HepG2 (cell line): ENCODE measurements at regions not wholly inside any gene's neighbourhood (a gene's known extent, or its start where the extent isn't known, plus 50 kb on each side); places are given as distances from the start of the nearest gene placed in this dataset.

Source experiments
- ATAC-seq: fragments of 200-7000 bp; cut with Tn5 transposase; 3 replicates; pipeline ENCODE4 v1.9.1; 2020; ENCODE audit warnings: mild to moderate bottlenecking, moderate library complexity
- BruUV-seq: library from RNA; stranded (reverse); fragments of 400-500 nt; replicated peaks from 2 replicates; lab custom pipeline; 2021; lab: Mats Ljungman, UMichigan
- CTCF ChIA-PET: fragments of 300-600 bp; formaldehyde crosslinking; extraction: SDS; loops from one replicate; lab custom pipeline; 2021; ENCODE audit warnings: low total read pairs, inconsistent platforms, low intra/inter-chr PET ratio; lab: Yijun Ruan, JAX
- POLR2A ChIA-PET: fragments of 350-600 bp; sonication (Branson Sonifier 250); formaldehyde crosslinking; loops from one replicate; lab custom pipeline; 2020; ENCODE audit warnings: antibody characterized with exemption, inconsistent platforms; lab: Yijun Ruan, JAX
- DNase-seq: peaks from one replicate; pipeline ENCODE4 v3.0.0-alpha.2; 2015; ENCODE audit warnings: low spot score
- FAIRE-seq: peaks from 3 replicates; lab custom pipeline; 2011; peaks lifted over from hg19 to GRCh38; lab: Jason Lieb, UNC
- H2AFZ ChIP-seq: one replicate; pipeline ENCODE4 v1.6.1; 2011; ENCODE audit warnings: low read length, inconsistent platforms
- H3K27ac ChIP-seq: fragments of 300-600 bp; 3 replicates; pipeline ENCODE4 v1.8.0; 2011; ENCODE audit warnings: mixed run types, mild to moderate bottlenecking, mixed read lengths, low read length, inconsistent platforms; ENCODE audit not compliant: insufficient read depth; ENCODE audit errors: extremely low read length
- H3K27me3 ChIP-seq, 2 experiments: fragments of 200-600 bp in 1 of 2; 2 replicates in 1 of 2; 3 replicates in 1 of 2; pipeline versions ENCODE4 v1.6.0 to v1.8.0; 2011; ENCODE audit warnings: low read length in 2 of 2, mild to moderate bottlenecking in 2 of 2, moderate library complexity in 2 of 2, inconsistent platforms in 1 of 2; ENCODE audit not compliant: insufficient read depth in 2 of 2, control insufficient read depth in 1 of 2
- H3K36me3 ChIP-seq, 2 experiments: fragments of 200-600 bp in 1 of 2; replicated peaks in 1 of 2; 2 replicates in 1 of 2; 3 replicates in 1 of 2; pipeline versions ENCODE4 v1.5.1 to v1.8.0; 2011; ENCODE audit warnings: low read length in 2 of 2, inconsistent platforms in 1 of 2; ENCODE audit not compliant: insufficient read depth in 2 of 2, control insufficient read depth in 1 of 2
- H3K4me1 ChIP-seq: 2 replicates; pipeline ENCODE4 v1.5.1; 2012; ENCODE audit warnings: low read length, inconsistent platforms; ENCODE audit not compliant: insufficient read depth
- H3K4me2 ChIP-seq: 2 replicates; pipeline ENCODE4 v1.6.0; 2011; ENCODE audit warnings: low read depth, low read length, inconsistent platforms
- H3K4me3 ChIP-seq, 3 experiments: fragments of 200-600 bp in 1 of 3; sonication (generic), shearing (Covaris generic) in 1 of 3; replicated peaks in 1 of 3; 2 replicates each; pipeline ENCODE4 v1.5.1; 2011 to 2016; ENCODE audit warnings: low read length in 3 of 3, inconsistent platforms in 2 of 3, low read depth in 2 of 3, mild to moderate bottlenecking in 2 of 3, control low read depth in 1 of 3, mixed read lengths in 1 of 3; ENCODE audit not compliant: insufficient read depth in 1 of 3
- H3K79me2 ChIP-seq: one replicate; pipeline ENCODE4 v1.6.1; 2011; ENCODE audit warnings: low read length, inconsistent platforms; ENCODE audit not compliant: insufficient read depth
- H3K9ac ChIP-seq: 2 replicates; pipeline ENCODE4 v1.6.0; 2011; ENCODE audit warnings: mild to moderate bottlenecking, low read depth, low read length, inconsistent platforms; ENCODE audit not compliant: insufficient read depth
- H3K9me3 ChIP-seq: 2 replicates; pipeline ENCODE4 v1.5.1; 2012; ENCODE audit warnings: mild to moderate bottlenecking, low read length
- H4K20me1 ChIP-seq: 2 replicates; pipeline ENCODE4 v1.6.0; 2011; ENCODE audit warnings: inconsistent platforms, mild to moderate bottlenecking, low read length, moderate library complexity; ENCODE audit not compliant: insufficient read depth
- TEAD2 ChIP-seq: sonication (generic); formaldehyde crosslinking; IDR thresholded peaks from 2 replicates; pipeline ENCODE4 v1.9.0; 2021; ENCODE audit warnings: missing genetic modification reagents
- ZNF232 ChIP-seq: sonication (generic); formaldehyde crosslinking; IDR thresholded peaks from 2 replicates; pipeline ENCODE4 v1.4.0; 2020; ENCODE audit warnings: missing genetic modification reagents, borderline replicate concordance
- ZNF629 ChIP-seq: sonication (generic); formaldehyde crosslinking; conservative IDR thresholded peaks from 2 replicates; pipeline ENCODE4 v1.5.0; 2020; ENCODE audit warnings: missing genetic modification reagents
- ZNF790 ChIP-seq: sonication (generic); formaldehyde crosslinking; IDR thresholded peaks from 2 replicates; pipeline ENCODE4 v1.8.0; 2022; ENCODE audit warnings: missing genetic modification reagents, mild to moderate bottlenecking, borderline replicate concordance
- ZSCAN22 ChIP-seq: sonication (generic); formaldehyde crosslinking; IDR thresholded peaks from 2 replicates; pipeline ENCODE4 v1.4.0; 2020; ENCODE audit warnings: mild to moderate bottlenecking, missing genetic modification reagents
- WGBS: methylation state at CpG from one replicate; pipeline ENCODE4 v1.1.6; 2017; ENCODE audit warnings: low lambda C conversion rate; 5-methylcytosine and 5-hydroxymethylcytosine counted together
- in situ Hi-C: cut with HindIII; loops from 2 replicates; pipeline ENCODE4 v1.10.0; 2017; ENCODE audit warnings: low pct_unique_long_range_greater_than_20kb; ENCODE audit not compliant: extremely low pct_ligation_motif_present
- intact Hi-C: fragments of 100-400 bp; cut with micrococcal nuclease; formaldehyde crosslinking; loops from one replicate; pipeline ENCODE4 v1.10.0; 2022; ENCODE audit not compliant: unreplicated experiment
- TF ChIP-seq, protein P1 (sequence below): sonication (generic); formaldehyde crosslinking; IDR thresholded peaks from 2 replicates; pipeline ENCODE4 v1.5.1; 2020; ENCODE audit warnings: missing genetic modification reagents, mild to moderate bottlenecking, borderline replicate concordance

DNA sequence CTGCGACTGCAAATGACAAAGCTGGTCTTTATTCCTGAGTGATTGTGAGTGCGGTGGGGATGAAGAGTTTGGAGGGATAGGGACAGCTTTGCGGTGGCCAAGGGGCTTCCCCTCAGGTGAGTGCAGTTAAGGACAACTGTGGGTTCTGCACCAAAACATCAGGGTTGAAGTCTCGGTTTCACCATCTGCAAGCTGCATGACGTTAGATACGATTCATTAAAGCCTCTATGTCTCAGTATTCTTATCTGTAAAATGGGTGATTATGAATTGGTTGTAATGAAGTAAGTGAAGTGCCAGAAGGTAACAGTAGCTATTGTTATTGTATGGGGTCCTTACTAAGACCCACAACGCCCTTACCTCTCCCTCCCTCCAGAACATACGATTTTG lies 226.8 kb upstream of the DAPK1 start:
- no peaks in the 10 kb centered on the region for H3K79me2 ChIP-seq
- no peak overlapping the region for H3K4me2 ChIP-seq
- no TSS peak for BruUV-seq
- FAIRE-seq (no peak), DNase-seq (no peak), ATAC-seq (no peak)
- in situ Hi-C loops (no loop called here), intact Hi-C loops (no loop called here)
- no peaks in the 10 kb centered on the region for H3K4me1 ChIP-seq
- no peaks in the 10 kb centered on the region for H4K20me1 ChIP-seq
- TF ChIP-seq ZSCAN22 (no peak), ZNF629 (CRISPR knock-in tag) (peak; percentile 59; the same call in 1 of the 2 replicates), ZNF790 (CRISPR knock-in tag) (no peak), TEAD2 (CRISPR knock-in tag) (no peak), ZNF232 (CRISPR knock-in tag) (no peak)
- TF ChIP-seq, protein P1, sequence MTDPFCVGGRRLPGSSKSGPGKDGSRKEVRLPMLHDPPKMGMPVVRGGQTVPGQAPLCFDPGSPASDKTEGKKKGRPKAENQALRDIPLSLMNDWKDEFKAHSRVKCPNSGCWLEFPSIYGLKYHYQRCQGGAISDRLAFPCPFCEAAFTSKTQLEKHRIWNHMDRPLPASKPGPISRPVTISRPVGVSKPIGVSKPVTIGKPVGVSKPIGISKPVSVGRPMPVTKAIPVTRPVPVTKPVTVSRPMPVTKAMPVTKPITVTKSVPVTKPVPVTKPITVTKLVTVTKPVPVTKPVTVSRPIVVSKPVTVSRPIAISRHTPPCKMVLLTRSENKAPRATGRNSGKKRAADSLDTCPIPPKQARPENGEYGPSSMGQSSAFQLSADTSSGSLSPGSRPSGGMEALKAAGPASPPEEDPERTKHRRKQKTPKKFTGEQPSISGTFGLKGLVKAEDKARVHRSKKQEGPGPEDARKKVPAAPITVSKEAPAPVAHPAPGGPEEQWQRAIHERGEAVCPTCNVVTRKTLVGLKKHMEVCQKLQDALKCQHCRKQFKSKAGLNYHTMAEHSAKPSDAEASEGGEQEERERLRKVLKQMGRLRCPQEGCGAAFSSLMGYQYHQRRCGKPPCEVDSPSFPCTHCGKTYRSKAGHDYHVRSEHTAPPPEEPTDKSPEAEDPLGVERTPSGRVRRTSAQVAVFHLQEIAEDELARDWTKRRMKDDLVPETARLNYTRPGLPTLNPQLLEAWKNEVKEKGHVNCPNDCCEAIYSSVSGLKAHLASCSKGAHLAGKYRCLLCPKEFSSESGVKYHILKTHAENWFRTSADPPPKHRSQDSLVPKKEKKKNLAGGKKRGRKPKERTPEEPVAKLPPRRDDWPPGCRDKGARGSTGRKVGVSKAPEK (CRISPR knock-in tag): no peak
- H3K27ac ChIP-seq: no peak overlapping the region
- H3K4me3 ChIP-seq: no peak overlapping the region
- no peak overlapping the region for H2AFZ ChIP-seq
- peaks cover 0 to 26% of the 10 kb centered on the region in 2 experiments; a peak in 1 of 5 replicates for H3K27me3 ChIP-seq
- ChIA-PET CTCF (no interaction called here), POLR2A (no interaction called here)
- WGBS: 19% methylated on average over 6 of the region's 8 CpGs
- H3K36me3 ChIP-seq: no peaks in the 10 kb centered on the region
- H3K9ac ChIP-seq: no peak overlapping the region
- H3K9me3 ChIP-seq: no peaks in the 10 kb centered on the region
